GM21515 (cell line): ENCODE measurements at regions not wholly inside any gene's neighbourhood (a gene's known extent, or its start where the extent isn't known, plus 50 kb on each side); places are given as distances from the start of the nearest gene placed in this dataset.

ENCODE experiments used
- ATAC-seq: cut with Tn5 transposase; IDR thresholded peaks from one replicate; pipeline ENCODE4 v1.9.1; 2021; ENCODE audit not compliant: unreplicated experiment

DNA sequence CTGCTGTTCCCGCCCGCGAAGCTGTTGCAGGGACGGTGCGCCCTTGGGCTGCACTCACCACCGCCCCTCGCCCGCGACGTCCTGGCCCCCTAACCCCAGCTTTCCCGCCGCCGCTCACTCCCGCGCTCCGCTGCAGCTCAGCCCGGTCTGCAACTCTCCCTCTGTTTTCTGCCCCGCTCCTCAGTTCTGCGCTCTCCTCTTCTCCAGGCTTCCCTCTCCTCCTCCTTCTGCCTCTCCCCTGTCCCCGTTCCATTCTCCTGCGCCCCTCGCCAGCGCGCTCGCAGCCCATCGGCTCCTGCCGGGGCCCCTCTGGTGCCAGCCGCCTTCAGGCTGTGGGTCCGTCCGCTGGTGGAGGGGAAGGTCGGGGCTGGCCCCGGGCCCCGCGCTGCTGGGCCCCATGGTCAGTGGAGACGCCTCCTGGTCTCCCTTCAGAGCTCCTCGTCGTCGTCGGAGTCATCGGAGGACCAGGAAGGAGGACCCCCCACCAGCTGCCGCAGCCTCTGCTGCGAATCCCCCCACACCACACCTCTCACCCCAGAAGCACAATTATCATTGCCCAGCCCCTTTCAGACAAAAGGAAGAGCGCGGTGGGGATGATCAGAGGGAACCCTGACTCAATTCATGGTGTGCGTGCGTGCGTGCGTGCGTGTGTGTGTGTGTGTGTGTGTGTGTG lies 223.2 kb upstream of the FOXF1 start:
- ATAC-seq: no peak

DNA sequence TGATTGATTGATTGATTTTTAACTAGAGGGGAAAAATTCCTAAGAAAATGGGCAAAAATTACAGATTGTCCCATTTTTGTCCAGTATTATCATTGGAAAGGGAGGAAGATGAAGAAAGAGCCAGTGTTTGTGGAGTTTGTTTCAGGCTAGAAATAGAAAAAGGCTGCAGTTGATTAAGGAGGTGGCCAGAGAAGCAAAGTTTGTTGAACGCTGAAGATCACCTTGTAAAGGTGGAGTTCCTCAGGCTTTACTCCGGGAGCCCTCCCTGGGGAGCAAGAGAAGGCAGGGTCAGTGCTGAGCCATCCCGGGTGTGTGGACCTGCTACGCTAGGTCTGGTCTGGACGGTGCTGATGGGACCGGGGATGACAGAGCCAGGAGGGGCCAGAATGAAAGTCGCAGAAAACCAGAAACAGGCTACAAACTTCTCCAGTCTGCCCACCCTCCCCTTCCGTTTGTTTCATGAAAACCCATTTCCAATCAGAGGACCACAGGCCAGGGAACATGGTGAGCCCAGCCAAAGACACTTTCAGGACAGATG lies 222.6 kb upstream of the FOXF1 start:
- no peak for ATAC-seq

DNA sequence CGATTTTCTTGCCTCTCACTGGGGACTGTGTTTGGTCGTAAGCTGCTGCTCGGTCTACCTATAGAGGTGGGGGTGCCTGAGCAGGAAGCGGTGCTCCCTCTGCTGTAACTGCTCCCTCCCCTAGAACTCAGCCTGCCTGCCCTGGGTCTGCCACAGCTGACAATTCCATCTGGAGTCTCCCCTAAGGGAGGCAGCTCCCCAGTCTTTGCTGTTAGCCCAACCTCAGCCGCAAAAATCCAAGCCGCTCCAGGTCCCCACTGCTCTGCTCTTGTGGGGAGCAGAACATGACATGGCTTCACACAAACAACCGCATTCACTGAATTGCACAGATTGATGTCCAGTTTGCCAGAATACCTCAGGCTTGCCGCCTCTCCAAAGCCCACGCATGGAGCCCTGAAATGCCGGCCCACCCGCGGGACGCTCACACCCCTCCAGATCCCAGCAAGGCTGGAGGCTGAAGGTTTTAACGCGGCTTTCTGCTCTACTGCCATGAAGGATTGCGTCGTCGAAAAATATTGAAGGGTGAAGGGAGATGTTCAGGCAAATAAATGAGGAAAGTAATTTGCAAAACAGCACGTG lies 221.5 kb upstream of the FOXF1 start:
- ATAC-seq: no peak

DNA sequence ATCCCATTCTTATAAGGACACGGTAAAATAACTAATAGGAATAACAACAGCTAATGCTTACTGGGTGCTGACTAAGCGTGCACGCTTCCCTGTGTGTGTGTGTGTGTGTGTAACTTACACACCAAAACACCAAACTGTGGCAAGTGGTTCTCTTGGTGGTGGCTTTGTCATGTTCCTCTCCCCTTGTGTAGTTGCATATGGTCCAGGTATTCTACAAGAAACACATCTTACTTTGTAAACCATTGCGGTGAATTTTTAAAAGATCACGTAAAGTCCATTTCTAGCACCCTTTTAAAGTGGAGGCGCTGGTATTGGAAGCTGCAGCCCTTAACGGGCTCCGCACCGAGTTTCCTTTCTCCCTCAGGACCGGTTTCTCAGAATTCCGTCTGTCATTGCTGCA lies 221.0 kb upstream of the FOXF1 start:
- ATAC-seq: no peak

DNA sequence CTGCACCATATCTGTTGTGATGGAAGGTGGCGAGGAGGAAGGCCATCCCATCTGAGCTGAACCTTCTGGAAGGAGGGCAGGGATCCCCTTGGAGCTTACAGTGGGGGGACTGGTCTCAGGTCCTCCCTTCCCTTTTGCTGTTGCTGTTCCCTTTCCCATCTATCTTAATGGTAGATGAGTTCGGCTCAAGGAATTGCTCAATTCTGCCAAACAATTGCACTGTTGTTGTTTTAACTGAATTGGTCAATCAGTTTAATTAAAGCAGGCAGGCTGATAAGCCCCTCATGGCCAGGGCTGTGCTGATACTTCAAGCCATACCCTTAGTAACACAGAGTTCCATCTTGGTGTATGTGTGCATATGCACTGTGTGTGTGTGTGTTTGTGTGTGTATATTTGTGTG lies 220.4 kb upstream of the FOXF1 start:
- no peak for ATAC-seq

DNA sequence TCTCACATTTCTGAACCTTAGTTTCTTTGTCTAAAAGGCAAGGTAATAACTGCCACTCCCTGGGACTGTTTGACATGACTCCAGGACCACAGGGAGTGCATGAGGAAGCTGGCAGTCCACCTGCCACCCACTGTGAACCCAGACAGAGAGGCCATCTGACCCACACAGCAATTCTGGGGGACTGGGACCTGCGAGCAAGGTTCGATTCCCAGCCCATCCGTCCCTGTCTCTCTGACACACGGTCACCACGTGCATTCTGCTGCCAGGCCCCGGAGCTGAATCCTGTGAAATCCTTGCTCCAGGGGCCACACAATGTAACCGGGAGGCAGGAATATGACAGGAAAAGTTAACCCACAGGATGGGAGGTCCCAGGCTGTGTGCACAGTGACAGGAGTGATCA lies 218.8 kb upstream of the FOXF1 start:
- no peak for ATAC-seq

DNA sequence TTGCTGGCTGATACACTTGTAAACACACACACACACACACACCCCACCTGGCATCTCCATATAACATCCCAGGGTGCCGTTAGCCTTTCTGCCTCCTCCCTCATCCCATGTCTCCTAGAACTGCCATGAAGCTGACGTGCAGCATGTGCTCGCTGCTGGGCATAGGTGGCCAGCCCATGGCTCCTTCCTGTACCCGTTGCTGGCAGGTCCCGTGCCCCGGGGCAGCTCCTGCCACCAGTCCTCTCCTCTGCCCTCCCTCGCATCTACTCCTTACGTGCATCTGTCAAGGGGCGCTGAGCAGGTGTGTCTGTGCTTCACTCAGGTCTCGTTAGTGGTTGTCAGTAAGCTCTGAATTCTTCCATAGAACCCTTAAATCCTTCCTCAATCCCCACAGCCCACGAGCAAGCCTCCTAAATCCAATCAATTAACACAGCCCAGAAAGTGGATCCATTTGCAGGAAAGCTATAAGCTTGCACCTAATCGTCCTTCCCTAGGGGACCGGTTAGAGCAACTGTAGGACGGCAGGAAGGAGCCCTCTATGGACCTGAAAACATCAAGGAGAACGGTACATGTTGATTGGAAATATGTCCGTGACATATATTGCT lies 218.1 kb upstream of the FOXF1 start:
- ATAC-seq: no peak

DNA sequence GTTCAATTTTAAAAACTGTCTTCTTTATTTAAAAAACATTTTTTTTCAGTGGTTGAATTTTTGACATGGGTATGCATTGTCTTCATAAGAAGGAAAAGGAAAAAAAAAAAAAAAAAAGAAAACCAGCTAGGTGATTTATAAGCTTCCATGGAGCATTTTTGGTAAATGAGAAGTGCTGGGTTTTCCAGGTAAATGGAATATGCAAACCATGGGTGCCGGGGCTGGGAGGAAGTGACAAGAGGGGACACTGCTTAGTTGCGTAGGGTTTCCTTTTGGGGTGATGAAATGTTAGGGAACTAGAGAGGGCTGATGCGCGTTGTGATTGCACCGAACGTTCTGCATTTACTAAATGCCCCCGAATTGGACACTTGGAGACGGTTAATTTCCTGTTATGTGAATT lies 217.4 kb upstream of the FOXF1 start:
- ATAC-seq: no peak

DNA sequence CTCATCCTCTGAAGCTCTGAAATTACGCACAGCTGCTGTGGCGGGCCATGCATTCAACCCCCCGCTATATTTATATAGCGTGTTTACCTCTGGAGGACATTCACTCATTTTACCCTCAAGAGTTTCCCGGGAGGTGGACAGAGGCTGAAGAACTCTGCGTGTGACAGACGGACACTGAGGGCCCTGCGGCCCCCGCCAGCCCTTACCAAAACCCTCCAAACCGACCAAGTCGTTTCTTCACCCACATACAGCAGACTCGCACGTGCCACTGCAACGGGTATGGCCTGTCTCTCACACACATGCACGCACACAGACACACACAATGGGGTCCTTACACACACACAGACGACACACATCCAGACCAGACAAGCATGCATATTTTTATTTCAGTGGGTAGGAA lies 216.4 kb upstream of the FOXF1 start:
- no peak for ATAC-seq

DNA sequence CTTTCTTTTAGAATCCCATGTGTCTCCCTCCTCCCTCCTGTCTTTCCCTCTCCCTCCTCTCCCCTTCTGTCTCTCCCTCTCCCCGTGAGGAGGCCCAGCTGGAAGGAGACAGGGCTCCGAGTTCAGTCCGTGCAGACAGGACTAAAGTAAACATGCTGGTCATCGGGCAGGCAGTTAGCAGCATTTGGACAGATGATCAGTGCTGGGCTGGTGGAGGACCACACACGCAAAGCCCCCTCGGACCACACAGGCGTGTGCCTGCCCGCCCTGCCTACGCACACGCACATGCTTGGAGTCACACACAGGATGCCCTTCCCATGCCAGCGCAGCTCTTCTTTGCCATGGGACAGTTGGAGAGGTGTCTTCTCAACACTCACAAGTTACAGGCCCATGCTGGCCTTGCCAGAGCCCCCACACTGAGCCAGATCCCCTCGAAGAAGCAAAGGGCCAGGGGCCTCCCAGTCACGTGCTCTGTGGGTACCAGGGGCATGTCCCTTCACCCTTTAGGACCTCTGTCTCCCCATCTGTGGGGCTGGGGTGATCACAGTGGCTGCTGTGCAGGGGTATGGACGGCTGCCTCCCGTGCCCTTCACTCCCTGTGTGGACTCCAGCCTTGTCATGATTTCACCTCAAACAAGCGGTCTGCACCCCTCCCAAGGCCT lies 215.7 kb upstream of the FOXF1 start:
- no peak for ATAC-seq

DNA sequence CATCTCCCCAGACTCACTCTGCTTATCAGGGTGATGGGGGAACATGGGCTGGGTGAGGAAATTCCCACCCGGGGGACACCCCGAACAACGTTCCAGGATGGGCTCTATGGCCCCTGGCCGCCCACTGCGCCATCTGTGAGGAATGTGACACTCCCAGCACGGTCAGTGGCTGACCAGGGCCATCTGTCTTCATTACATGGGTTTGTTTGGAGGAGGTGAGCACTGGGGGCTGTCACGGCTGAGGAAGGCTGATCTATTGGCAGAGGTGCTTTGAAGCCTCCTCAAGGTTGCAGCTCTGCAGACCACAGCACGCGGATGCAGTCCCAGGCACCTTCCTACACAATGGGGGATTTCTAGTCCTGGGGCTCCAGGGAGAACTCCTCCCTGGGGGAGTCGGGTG lies 214.1 kb upstream of the FOXF1 start:
- no peak for ATAC-seq

DNA sequence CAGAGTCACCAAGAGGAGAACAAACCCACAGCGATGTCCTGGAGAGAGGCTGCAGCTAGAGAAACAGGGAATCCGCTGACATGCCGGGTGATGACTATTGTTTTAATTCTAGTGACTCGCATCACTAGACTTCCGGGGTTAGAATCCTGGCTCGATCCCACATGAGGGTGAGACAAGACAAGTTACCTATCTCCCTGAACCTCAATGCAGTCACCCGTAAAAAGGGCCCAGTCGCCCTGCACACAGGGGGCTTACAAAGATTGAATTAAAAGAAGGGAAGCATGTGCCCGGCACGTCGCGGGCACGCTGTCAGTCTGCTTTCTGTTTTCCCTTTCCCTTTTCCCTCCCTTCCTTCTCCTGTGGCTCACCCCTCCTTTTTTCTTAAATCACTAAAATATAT lies 212.9 kb upstream of the FOXF1 start:
- no peak for ATAC-seq

DNA sequence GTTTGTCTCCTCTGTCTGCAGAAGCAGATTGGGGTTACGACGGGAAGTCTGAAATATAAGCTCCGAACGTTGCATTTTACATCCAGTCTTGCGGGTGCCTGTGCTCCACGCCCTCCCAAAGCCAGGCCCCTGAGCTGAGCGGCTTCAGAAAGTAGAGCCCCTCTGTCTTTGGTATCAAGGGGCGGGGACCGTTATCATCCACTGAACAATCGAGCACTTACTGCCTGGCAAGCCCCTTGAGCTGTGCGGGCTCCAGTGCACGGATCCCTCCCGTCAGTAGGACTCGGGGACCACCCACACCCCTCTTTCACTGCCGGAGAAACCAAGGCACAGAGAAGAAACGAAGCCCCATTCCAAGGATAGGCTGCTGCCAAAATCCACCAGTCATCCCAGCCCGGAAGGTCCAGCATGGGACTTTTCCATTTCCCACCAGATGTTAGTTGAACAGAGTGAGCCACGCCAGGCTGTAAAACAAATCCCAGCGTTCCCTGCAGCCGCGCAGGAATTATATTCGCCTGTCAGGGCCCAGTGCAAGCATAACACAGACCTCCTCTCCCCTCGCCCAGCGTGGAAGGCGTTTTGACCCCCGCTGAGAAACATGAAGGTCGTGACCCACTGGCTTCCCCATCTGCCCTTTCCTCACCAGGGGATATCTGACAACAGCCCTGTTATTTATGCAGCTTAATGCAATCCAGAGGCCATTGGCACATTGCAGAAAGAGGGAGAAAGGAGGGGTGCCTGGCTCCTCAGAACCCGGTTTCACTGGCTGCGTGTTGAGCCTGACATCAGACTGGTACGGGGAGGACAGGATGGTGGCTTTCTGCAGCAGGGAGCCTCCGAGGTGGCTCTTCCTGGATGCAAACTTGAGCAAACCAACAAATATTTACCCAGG lies 212.2 kb upstream of the FOXF1 start:
- no peak for ATAC-seq

DNA sequence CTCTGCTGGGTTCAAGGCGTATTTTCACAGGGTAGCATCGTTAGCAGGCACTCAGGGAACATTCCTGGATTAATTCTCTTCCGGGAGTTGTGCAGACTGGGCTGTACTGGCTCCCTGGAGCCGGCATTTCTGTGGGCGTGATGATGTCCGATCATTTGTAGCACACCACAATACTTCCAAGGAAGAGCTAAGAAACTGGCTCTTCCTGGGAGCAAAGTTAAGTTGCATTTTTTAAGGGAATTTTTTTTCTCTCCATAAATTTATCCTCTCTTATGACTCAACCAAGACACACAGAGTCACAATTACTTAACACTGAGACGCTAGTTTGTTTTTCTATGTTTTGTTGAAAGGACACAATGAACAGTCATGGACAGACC lies 211.6 kb upstream of the FOXF1 start:
- ATAC-seq: no peak

DNA sequence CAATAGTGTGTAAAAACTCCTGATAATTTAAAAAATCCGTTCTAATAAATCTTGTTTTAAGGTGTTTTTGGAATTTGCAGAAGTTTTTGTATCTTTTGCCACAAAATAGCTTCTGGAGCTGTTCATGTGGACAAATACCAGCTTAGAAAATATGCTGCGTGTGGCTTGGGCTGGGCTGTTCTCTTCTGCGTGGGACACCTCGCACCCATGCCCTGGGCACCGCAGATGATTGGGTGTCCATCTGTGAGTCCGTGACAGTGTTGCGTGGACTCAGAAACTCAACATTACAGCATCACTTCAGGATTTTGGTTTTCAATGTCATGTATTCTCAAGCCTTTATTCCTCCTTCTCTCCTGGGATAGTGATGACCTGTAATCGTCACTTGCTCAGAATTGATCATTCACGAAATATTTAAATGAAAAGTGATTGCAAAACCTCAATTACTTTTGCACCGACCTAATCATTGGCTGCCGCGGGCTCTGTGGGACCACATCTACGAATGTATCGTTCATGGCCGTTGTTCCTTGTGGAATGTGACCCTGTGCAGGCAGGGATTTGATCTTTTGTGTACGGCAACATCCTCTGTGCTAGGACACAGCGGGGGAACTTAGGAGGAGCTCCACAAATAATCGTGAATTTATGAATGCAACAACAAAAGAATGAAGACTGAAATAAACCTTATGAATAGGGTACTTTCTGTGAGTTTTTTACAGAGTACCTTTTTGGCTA lies 210.3 kb upstream of the FOXF1 start:
- ATAC-seq: no peak

DNA sequence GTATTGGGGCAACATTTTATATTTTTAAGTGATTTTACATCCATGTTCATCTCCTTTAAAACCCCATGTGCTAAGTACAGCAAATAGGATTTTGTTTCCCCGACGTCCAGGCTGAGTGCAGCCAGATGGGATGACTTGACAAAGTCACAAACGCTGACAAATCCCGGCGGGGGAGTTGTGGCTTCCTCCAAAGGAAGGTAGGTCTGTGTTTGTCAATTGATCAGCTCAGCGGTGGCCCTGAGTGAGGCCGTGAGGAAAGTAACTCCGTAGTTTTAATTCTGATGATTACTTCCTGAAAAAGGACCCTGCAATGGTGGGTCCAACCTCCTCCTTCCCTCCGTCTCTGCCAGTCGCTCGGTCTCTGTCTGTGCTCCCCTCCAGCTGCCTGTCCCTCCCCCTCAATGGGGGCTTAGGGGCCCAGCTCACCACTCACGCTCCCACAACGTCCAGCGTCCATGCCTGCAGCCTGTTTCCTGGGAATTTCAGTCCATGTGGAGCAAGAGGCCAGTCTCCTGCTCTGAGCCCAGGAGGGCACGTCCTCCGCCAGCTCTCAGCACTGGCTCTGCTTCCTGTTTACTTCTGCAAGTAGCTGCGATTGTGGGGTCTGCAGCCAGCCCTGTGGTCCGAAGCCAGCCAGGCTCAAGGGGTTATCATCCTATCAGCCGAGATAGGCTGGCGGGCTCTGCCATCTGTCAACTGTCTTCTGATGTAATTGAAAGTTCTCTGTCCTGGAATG lies 209.4 kb upstream of the FOXF1 start:
- ATAC-seq: no peak

DNA sequence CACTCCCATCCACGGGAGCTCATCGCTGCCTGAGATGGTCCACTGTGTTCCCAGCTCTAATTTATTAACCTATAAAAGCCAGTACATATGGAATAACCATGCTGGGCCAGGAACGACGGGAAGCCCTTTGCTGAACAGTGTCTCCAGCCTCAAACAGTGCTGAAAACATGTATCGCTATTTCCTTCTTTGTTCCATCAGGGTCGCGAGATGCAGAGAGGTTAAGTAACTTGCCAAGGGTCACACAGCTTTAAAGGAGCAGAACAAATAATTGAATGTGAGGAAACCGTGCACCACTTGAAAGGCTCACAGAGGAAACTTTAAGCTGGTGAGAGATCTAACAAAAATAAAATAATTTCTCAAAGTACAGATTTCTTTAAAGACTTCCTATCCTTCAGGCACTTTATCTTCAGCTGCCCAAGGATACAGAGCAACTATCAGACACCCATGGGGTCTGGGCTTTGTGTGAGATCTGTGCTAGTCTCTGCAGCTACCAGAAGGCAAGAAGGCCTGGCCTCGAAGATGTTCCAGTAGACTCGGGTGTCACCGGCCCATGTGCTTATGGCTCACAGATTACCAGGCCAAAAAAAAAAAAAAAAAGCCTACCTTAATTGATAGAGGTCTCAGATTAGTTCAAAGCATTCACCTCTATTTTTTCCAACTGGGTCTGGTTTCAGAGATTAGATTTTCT lies 207.8 kb upstream of the FOXF1 start:
- ATAC-seq: no peak

DNA sequence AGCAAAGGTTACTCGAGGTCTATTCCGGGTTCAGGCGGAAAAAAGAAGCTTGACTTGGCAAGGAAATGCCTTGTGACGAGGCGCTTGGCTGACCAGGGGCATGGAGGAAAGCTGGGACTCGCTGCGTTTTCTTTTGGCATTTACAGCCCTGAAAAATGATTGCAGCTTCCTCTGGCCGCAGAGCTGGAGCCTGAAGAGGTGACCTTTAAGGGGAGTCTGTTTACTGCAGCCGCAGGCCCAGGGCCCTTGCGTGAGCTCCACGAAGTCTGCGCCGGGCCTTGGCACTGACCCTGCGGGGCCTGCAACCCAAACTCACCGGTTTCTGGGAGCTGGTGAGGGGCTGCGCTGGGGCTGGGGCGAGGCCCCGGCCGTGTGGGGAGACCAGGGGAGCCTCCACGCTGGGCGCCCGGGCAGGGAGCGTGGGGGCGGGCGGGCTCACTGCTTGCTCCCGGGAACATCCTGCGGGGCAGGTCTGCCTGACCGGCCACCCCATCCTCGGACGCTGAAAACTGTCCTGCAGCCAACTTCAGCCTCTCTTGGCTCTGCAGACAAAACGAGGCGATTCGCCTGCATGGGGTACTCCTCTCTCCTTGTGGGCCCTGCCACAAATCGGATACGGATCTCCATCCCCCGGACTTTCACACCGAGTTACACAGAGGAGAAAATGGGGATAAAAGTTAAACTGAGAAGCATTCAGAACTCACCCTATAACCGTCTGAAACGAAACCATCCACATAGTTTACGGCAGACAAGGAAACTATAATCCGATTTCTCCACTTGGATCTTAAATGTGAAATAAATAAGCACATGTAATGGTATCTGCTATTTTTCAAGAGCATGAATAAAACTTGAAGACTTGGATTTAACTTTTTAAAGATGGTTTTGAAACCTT lies 206.3 kb upstream of the FOXF1 start:
- ATAC-seq: no peak
